HepG2 (cell line): ENCODE measurements at regions not wholly inside any gene's neighbourhood (a gene's known extent, or its start where the extent isn't known, plus 50 kb on each side); places are given as distances from the start of the nearest gene placed in this dataset.

Experiments
- ATAC-seq: fragments of 200-7000 bp; cut with Tn5 transposase; 3 replicates; pipeline ENCODE4 v1.9.1; 2020; ENCODE audit warnings: mild to moderate bottlenecking, moderate library complexity
- BruUV-seq: library from RNA; stranded (reverse); fragments of 400-500 nt; replicated peaks from 2 replicates; lab custom pipeline; 2021; lab: Mats Ljungman, UMichigan
- CTCF ChIA-PET: fragments of 300-600 bp; formaldehyde crosslinking; extraction: SDS; loops from one replicate; lab custom pipeline; 2021; ENCODE audit warnings: low total read pairs, inconsistent platforms, low intra/inter-chr PET ratio; lab: Yijun Ruan, JAX
- POLR2A ChIA-PET: fragments of 350-600 bp; sonication (Branson Sonifier 250); formaldehyde crosslinking; loops from one replicate; lab custom pipeline; 2020; ENCODE audit warnings: antibody characterized with exemption, inconsistent platforms; lab: Yijun Ruan, JAX
- DNase-seq: peaks from one replicate; pipeline ENCODE4 v3.0.0-alpha.2; 2015; ENCODE audit warnings: low spot score
- FAIRE-seq: peaks from 3 replicates; lab custom pipeline; 2011; peaks lifted over from hg19 to GRCh38; lab: Jason Lieb, UNC
- H2AFZ ChIP-seq: one replicate; pipeline ENCODE4 v1.6.1; 2011; ENCODE audit warnings: low read length, inconsistent platforms
- H3K27ac ChIP-seq: fragments of 300-600 bp; 3 replicates; pipeline ENCODE4 v1.8.0; 2011; ENCODE audit warnings: mixed run types, mild to moderate bottlenecking, mixed read lengths, low read length, inconsistent platforms; ENCODE audit not compliant: insufficient read depth; ENCODE audit errors: extremely low read length
- H3K27me3 ChIP-seq, 2 experiments: fragments of 200-600 bp in 1 of 2; 2 replicates in 1 of 2; 3 replicates in 1 of 2; pipeline versions ENCODE4 v1.6.0 to v1.8.0; 2011; ENCODE audit warnings: low read length in 2 of 2, mild to moderate bottlenecking in 2 of 2, moderate library complexity in 2 of 2, inconsistent platforms in 1 of 2; ENCODE audit not compliant: insufficient read depth in 2 of 2, control insufficient read depth in 1 of 2
- H3K36me3 ChIP-seq, 2 experiments: fragments of 200-600 bp in 1 of 2; replicated peaks in 1 of 2; 2 replicates in 1 of 2; 3 replicates in 1 of 2; pipeline versions ENCODE4 v1.5.1 to v1.8.0; 2011; ENCODE audit warnings: low read length in 2 of 2, inconsistent platforms in 1 of 2; ENCODE audit not compliant: insufficient read depth in 2 of 2, control insufficient read depth in 1 of 2
- H3K4me1 ChIP-seq: 2 replicates; pipeline ENCODE4 v1.5.1; 2012; ENCODE audit warnings: low read length, inconsistent platforms; ENCODE audit not compliant: insufficient read depth
- H3K4me2 ChIP-seq: 2 replicates; pipeline ENCODE4 v1.6.0; 2011; ENCODE audit warnings: low read depth, low read length, inconsistent platforms
- H3K4me3 ChIP-seq, 3 experiments: fragments of 200-600 bp in 1 of 3; sonication (generic), shearing (Covaris generic) in 1 of 3; replicated peaks in 1 of 3; 2 replicates each; pipeline ENCODE4 v1.5.1; 2011 to 2016; ENCODE audit warnings: low read length in 3 of 3, inconsistent platforms in 2 of 3, low read depth in 2 of 3, mild to moderate bottlenecking in 2 of 3, control low read depth in 1 of 3, mixed read lengths in 1 of 3; ENCODE audit not compliant: insufficient read depth in 1 of 3
- H3K79me2 ChIP-seq: one replicate; pipeline ENCODE4 v1.6.1; 2011; ENCODE audit warnings: low read length, inconsistent platforms; ENCODE audit not compliant: insufficient read depth
- H3K9ac ChIP-seq: 2 replicates; pipeline ENCODE4 v1.6.0; 2011; ENCODE audit warnings: mild to moderate bottlenecking, low read depth, low read length, inconsistent platforms; ENCODE audit not compliant: insufficient read depth
- H3K9me3 ChIP-seq: 2 replicates; pipeline ENCODE4 v1.5.1; 2012; ENCODE audit warnings: mild to moderate bottlenecking, low read length
- H4K20me1 ChIP-seq: 2 replicates; pipeline ENCODE4 v1.6.0; 2011; ENCODE audit warnings: inconsistent platforms, mild to moderate bottlenecking, low read length, moderate library complexity; ENCODE audit not compliant: insufficient read depth
- SP1 ChIP-seq, 2 experiments: fragments of 450-650 bp in 1 of 2; sonication (generic) in 1 of 2; formaldehyde crosslinking in 1 of 2; IDR thresholded peaks; 2 replicates each; pipeline versions ENCODE4 v1.4.0 to v1.6.1; 2016 to 2020; ENCODE audit warnings: missing genetic modification reagents in 1 of 2
- ZBTB3 ChIP-seq: sonication (generic); formaldehyde crosslinking; IDR thresholded peaks from 2 replicates; pipeline ENCODE4 v1.4.0; 2020; ENCODE audit warnings: low read depth, mild to moderate bottlenecking, moderate library complexity, missing genetic modification reagents, borderline replicate concordance
- ZNF3 ChIP-seq: IDR thresholded peaks from 2 replicates; pipeline ENCODE4 v1.7.0; 2017; ENCODE audit warnings: inconsistent platforms
- ZNF607 ChIP-seq: sonication (generic); formaldehyde crosslinking; IDR thresholded peaks from 2 replicates; pipeline ENCODE4 v1.5.1; 2020; ENCODE audit warnings: missing genetic modification reagents, mild to moderate bottlenecking, borderline replicate concordance
- ZNF878 ChIP-seq: sonication (generic); formaldehyde crosslinking; IDR thresholded peaks from 2 replicates; pipeline ENCODE4 v1.8.1; 2023; ENCODE audit warnings: mild to moderate bottlenecking, missing genetic modification reagents, moderate library complexity
- WGBS: methylation state at CpG from one replicate; pipeline ENCODE4 v1.1.6; 2017; ENCODE audit warnings: low lambda C conversion rate; 5-methylcytosine and 5-hydroxymethylcytosine counted together
- in situ Hi-C: cut with HindIII; loops from 2 replicates; pipeline ENCODE4 v1.10.0; 2017; ENCODE audit warnings: low pct_unique_long_range_greater_than_20kb; ENCODE audit not compliant: extremely low pct_ligation_motif_present
- intact Hi-C: fragments of 100-400 bp; cut with micrococcal nuclease; formaldehyde crosslinking; loops from one replicate; pipeline ENCODE4 v1.10.0; 2022; ENCODE audit not compliant: unreplicated experiment
- TF ChIP-seq, protein P1 (sequence below): IDR thresholded peaks from 2 replicates; pipeline ENCODE4 v1.6.1; 2018; ENCODE audit warnings: missing genetic modification reagents
- TF ChIP-seq, protein P2 (sequence below): sonication (generic); formaldehyde crosslinking; conservative IDR thresholded peaks from 2 replicates; pipeline ENCODE4 v1.4.0; 2020; ENCODE audit warnings: missing genetic modification reagents

- H3K9ac ChIP-seq = no peak overlapping the region
- H3K4me1 ChIP-seq = peaks cover 13% of the 10 kb centered on the region
- intact Hi-C loops (no loop called here), in situ Hi-C loops (loop anchor here (5.0 kb wide), 2 partner anchors 230 to 1900 kb away; partner anchors contain the start of gene ADAMTS1)
- WGBS = 0% methylated on average over 1 of the region's 1 CpG
- no peak overlapping the region for H3K4me3 ChIP-seq
- no peak overlapping the region for H2AFZ ChIP-seq
- H3K27ac ChIP-seq = no peak overlapping the region
- no peak for ATAC-seq
- no peaks in the 10 kb centered on the region for H3K36me3 ChIP-seq
- H3K4me2 ChIP-seq = no peak overlapping the region
- no peaks in the 10 kb centered on the region for H3K27me3 ChIP-seq
- FAIRE-seq = no peak
- no peaks in the 10 kb centered on the region for H3K9me3 ChIP-seq
- POLR2A ChIA-PET = no interaction called here
- H3K79me2 ChIP-seq = no peaks in the 10 kb centered on the region
- no peaks in the 10 kb centered on the region for H4K20me1 ChIP-seq
- BruUV-seq = no TSS peak
- no peak for DNase-seq
- TF ChIP-seq, protein P1, sequence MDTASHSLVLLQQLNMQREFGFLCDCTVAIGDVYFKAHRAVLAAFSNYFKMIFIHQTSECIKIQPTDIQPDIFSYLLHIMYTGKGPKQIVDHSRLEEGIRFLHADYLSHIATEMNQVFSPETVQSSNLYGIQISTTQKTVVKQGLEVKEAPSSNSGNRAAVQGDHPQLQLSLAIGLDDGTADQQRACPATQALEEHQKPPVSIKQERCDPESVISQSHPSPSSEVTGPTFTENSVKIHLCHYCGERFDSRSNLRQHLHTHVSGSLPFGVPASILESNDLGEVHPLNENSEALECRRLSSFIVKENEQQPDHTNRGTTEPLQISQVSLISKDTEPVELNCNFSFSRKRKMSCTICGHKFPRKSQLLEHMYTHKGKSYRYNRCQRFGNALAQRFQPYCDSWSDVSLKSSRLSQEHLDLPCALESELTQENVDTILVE (CRISPR knock-in tag) = no peak
- TF ChIP-seq ZNF878 (CRISPR knock-in tag) = no peak
- TF ChIP-seq ZNF3 (CRISPR knock-in tag) = no peak
- CTCF ChIA-PET = no interaction called here
Observed at GRCh38 chr21:28747464-28747863, 245.2 kb downstream of the LTN1 start.

GRCh38 chr21:28746166-28746565 is 246.5 kb downstream of the LTN1 start:
- no peak overlapping the region for H3K4me2 ChIP-seq
- ChIA-PET POLR2A (no interaction called here), CTCF (interaction anchor here (1.1 to 2.8 kb wide), 5 partner anchors 194 to 1930 kb away, joined by 3 to 42 read pairs (median 10); no protein-coding TSS in a partner anchor)
- FAIRE-seq (no peak), ATAC-seq (no peak), DNase-seq (no peak)
- no peaks in the 10 kb centered on the region for H3K9me3 ChIP-seq
- intact Hi-C loops (no loop called here), in situ Hi-C loops (loop anchor here (5.0 kb wide), 2 partner anchors 229 to 1899 kb away; partner anchors contain the start of gene ADAMTS1)
- no peak overlapping the region for H3K9ac ChIP-seq
- H3K79me2 ChIP-seq = no peaks in the 10 kb centered on the region
- no TSS peak for BruUV-seq
- H3K27ac ChIP-seq = no peak overlapping the region
- peaks cover 5% of the 10 kb centered on the region; the same call in 1 of the 2 replicates for H3K4me1 ChIP-seq
- TF ChIP-seq, protein P2, sequence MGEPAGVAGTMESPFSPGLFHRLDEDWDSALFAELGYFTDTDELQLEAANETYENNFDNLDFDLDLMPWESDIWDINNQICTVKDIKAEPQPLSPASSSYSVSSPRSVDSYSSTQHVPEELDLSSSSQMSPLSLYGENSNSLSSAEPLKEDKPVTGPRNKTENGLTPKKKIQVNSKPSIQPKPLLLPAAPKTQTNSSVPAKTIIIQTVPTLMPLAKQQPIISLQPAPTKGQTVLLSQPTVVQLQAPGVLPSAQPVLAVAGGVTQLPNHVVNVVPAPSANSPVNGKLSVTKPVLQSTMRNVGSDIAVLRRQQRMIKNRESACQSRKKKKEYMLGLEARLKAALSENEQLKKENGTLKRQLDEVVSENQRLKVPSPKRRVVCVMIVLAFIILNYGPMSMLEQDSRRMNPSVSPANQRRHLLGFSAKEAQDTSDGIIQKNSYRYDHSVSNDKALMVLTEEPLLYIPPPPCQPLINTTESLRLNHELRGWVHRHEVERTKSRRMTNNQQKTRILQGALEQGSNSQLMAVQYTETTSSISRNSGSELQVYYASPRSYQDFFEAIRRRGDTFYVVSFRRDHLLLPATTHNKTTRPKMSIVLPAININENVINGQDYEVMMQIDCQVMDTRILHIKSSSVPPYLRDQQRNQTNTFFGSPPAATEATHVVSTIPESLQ (CRISPR knock-in tag) = no peak
- TF ChIP-seq SP1 (IDR thresholded peaks at IDR 0.05) = no peak
- no peak for TF ChIP-seq SP1 (CRISPR knock-in tag; IDR thresholded peaks at IDR 0.05)
- TF ChIP-seq ZBTB3 (CRISPR knock-in tag) = no peak
- no peak for TF ChIP-seq ZNF607 (CRISPR knock-in tag)
- TF ChIP-seq, protein P1 (CRISPR knock-in tag) = no peak
- TF ChIP-seq, all 625 proteins: peak for 0
- 55% methylated on average over 4 of the region's 4 CpGs for WGBS
- Histone ChIP-seq H3K4me3 (no peak overlapping the region), H3K36me3 (no peaks in the 10 kb centered on the region), H3K27me3 (no peaks in the 10 kb centered on the region), H4K20me1 (no peaks in the 10 kb centered on the region), H2AFZ (no peak overlapping the region)
